ENCODE measurements at regions not wholly inside any gene's neighbourhood (a gene's known extent, or its start where the extent isn't known, plus 50 kb on each side); places are given as distances from the start of the nearest gene placed in this dataset.

DNA sequence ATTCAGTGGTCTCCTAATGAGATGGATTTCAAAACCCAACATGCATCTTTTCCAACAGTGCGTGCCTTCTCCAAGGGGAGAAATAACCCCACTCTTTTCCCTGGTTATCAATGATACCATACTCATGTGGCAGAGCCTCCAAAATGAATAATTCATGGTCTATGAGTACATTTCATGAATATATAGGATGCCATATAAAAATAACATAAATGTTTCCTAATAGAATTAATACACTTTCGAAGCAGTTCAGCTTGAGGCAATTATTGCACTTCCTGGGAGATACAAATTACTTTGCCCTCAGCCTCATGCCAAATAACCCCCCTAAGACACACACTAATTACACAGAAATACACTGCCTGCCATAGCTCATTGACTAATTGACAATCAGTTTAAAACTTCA, 318.6 kb downstream of the ZSWIM6 start:
- TF ChIP-seq CTCF (IDR thresholded peaks at IDR 0.05; ENCODE audit: low read depth, low read length, poor library complexity, severe bottlenecking) (no peak), EZH2phosphoT487 (IDR thresholded peaks at IDR 0.05; ENCODE audit: borderline replicate concordance, low read length) (no peak)

Data from DOHH2 (cell line).